NCI-H82 (cell line): ENCODE measurements at regions not wholly inside any gene's neighbourhood (a gene's known extent, or its start where the extent isn't known, plus 50 kb on each side); places are given as distances from the start of the nearest gene placed in this dataset.

Experiments used
- DNase-seq: peaks from one replicate; lab custom pipeline; 2025; lab: John Stamatoyannopoulos, UW

DNA sequence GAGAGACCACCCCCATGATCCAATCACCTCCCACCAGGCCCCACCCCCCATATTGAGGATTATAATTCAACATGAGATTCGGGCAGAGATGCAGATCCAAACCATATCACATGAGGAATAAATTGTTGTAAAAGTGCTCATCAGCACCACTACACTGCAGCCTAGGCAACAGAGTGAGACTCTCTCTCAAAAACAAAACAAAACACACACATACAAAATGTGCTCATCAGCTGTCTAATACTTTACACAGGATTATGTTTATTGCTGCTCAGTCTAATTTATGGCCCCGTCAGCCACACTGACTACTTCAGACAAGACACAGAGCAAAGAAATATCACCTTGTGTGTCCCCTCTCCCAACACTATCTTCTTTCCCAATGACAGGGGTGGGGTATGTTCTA is 72.9 kb upstream of the PPM1J start:
- DNase-seq, result peak; percentile 38

- DNase-seq, result no peak
These were observed 67.9 kb upstream of the PPM1J start for GRCh38 chr1:112783059-112783458.

DNA sequence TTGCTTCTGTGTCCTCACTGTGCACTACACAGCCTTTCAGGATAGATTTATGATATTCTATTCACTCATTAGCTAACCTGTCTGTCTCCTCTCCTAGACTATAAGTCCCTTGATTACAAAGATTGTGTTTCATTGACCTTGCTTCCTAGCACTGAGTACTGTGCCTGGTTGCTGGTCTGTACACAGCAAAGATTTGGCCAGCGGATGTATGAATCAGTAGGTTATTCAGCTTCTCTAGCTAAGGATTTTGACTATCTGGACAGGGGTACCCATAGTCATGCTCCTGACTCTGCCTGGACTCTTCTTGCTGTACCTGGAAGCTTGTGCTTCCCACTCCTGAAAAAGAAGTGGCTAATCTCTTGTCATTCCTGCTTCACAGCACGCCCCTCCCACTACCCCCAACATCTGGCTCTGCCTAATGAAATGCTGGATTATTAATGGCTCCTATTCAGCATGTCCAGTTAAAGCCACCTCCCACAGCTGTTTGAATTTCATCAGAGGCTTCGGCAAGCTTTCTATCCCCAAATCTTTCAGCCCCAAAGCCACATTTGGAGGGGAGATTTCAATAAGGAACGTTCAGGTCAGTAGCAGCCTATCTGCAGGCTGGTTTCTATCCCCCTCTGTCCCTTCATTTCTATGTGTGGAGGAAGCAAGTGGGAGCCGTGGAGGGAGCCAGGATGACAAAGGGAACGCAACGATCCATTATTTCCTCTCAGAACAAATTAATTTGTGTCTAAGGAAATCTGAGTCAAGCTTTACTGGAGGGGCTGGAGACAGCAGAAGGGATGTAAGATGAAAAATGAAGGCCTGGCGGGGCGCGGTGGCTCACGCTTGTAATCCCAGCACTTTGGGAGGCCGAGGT is 64.8 kb upstream of the PPM1J start:
- peak; percentile 73 for DNase-seq

GRCh38 chr1:112778137-112778536 is 63.0 kb upstream of the PPM1J start:
- DNase-seq, result no peak

- DNase-seq, result no peak
These were observed 61.6 kb upstream of the PPM1J start for GRCh38 chr1:112776688-112777087.

DNA sequence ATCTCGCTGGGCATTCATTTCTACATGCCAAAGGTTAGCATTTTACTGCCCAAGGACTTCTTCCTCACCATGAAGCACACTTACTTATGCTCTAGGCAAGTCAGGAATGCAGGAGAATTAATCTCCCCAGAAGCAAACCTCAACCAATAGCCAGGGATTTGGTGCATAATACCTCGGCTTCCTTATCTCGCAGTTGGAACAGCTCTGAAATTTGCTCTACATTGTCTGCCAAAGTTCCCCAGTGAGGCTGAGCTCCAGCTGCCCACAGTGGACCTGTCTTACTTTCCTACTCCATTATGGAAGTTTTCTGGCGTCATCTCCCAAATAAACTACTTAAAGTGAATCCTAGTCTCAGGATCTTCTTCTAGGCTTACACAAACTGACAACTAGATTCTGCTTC is 57.6 kb upstream of the PPM1J start:
- DNase-seq, result peak; percentile 37

DNA sequence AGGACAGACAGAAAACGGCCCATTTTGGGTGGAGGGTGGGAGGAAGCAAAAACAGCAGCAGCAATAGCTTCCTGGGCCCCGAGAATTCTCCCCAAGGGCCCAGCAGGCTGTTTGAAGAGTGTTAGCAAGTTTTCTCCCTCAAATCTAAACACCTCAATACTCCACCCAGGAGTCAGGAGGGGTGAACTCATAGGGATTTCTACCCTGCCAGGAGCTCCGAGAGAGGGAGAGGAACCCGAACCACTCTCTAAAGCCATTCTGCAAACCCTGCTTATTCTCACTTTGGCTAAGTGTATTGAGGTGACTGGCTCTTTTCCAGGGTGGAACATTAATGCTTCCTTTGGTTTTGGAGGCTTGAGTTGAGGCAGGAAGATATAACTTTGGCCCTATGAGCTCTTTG is 55.6 kb upstream of the PPM1J start:
- peak; percentile 17 for DNase-seq

- no peak for DNase-seq
These were observed 54.5 kb upstream of the PPM1J start for GRCh38 chr1:112769611-112770010.

GRCh38 chr1:112767646-112768045 is 52.5 kb upstream of the PPM1J start:
- no peak for DNase-seq
